PC-3 (cell line): ENCODE measurements at regions not wholly inside any gene's neighbourhood (a gene's known extent, or its start where the extent isn't known, plus 50 kb on each side); places are given as distances from the start of the nearest gene placed in this dataset.

Experiments
- CTCF ChIP-seq: fragments of 300-600 bp; sonication (generic); conservative IDR thresholded peaks from 2 replicates; pipeline ENCODE4 v1.5.1; 2017; ENCODE audit warnings: antibody characterized with exemption, low read depth, mild to moderate bottlenecking, low read length
- EZH2 ChIP-seq: fragments of 300-600 bp; sonication (generic); IDR thresholded peaks from one replicate; pipeline ENCODE4 v1.6.1; 2017; ENCODE audit warnings: antibody characterized with exemption, mild to moderate bottlenecking, low read length; ENCODE audit not compliant: unreplicated experiment
- EZH2phosphoT487 ChIP-seq: fragments of 300-600 bp; sonication (generic); IDR thresholded peaks from 2 replicates; pipeline ENCODE4 v1.6.1; 2018; ENCODE audit warnings: mild to moderate bottlenecking, antibody characterized with exemption, low read length, borderline replicate concordance

DNA sequence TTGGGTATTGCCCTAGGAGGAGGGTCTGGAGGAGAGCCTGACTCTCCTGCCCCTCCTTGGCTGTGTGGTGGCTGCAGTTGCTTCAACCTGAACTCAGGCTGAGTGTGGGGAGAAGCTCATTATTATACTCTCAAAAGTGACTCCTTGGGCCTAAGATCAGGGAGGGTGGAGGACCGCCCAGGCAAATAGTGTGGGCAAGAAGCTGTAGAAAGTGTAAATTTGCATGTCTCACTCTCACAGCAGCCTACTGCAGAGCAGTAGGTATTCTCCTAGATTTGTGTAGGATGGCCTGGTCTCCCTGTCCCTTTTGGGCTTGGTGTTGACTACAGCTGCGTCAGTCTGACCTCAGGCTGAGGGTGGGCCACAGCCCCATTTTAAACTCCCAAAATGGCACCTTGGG lies 156.1 kb downstream of the ZNF330 start:
- TF ChIP-seq CTCF (no peak), EZH2phosphoT487 (no peak), EZH2 (no peak)
